LNCaP clone FGC (cell line): ENCODE measurements at regions not wholly inside any gene's neighbourhood (a gene's known extent, or its start where the extent isn't known, plus 50 kb on each side); places are given as distances from the start of the nearest gene placed in this dataset.

Source experiments
- DNase-seq: peaks from one replicate; pipeline ENCODE4 v3.0.0-alpha.2; 2011; ENCODE audit warnings: low read depth
- H3K4me3 ChIP-seq: 2 replicates; pipeline ENCODE4 v1.5.1; 2011; ENCODE audit warnings: mild to moderate bottlenecking, low read depth, low read length, control low read depth
- TF ChIP-seq, protein P1 (sequence below): IDR thresholded peaks from 2 replicates; pipeline ENCODE4 v1.5.1; 2012; ENCODE audit warnings: mild to moderate bottlenecking; ENCODE audit not compliant: control insufficient read depth, insufficient read depth; ENCODE audit errors: extremely low read depth

DNA sequence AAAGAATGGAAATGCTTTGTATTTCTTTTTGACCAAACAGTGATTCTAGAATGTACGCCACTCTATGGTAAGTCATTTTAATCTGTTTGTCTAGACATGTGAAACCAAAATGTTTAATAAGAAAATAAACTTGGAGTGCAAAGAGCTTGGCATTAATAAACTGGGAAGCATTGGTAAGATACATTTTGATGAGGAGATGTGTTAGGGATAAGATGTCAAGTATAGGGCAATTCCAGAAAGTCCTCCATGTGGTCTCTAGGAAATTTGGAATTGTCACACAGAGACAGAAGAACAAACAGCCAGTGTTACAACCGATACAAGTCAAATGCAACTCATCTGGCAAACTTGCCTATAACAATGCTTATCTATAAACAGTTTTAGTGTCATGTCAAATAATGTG is 410.7 kb upstream of the SEMA3A start:
- TF ChIP-seq, protein P1, sequence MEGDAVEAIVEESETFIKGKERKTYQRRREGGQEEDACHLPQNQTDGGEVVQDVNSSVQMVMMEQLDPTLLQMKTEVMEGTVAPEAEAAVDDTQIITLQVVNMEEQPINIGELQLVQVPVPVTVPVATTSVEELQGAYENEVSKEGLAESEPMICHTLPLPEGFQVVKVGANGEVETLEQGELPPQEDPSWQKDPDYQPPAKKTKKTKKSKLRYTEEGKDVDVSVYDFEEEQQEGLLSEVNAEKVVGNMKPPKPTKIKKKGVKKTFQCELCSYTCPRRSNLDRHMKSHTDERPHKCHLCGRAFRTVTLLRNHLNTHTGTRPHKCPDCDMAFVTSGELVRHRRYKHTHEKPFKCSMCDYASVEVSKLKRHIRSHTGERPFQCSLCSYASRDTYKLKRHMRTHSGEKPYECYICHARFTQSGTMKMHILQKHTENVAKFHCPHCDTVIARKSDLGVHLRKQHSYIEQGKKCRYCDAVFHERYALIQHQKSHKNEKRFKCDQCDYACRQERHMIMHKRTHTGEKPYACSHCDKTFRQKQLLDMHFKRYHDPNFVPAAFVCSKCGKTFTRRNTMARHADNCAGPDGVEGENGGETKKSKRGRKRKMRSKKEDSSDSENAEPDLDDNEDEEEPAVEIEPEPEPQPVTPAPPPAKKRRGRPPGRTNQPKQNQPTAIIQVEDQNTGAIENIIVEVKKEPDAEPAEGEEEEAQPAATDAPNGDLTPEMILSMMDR: no peak
- no peak overlapping the region for H3K4me3 ChIP-seq
- no peak for DNase-seq

DNA sequence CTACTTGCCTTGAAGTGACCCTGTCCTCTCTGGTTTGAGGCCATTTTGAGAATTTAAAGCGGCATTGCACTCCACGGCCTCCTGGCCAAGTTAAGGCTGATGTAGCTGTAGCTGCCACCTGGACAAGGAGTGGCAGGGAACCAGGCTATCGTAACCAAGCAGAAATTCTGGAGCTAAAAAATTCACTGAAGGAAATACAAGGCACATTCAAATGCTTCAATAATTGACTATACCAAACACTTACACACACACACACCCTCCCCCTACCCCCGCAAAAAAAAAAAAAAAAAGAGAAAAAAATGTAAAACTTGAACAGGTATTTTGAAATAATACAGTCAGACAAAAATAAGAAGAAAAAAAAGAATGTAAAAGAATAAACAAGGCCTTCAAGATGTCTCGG is 409.0 kb upstream of the SEMA3A start:
- H3K4me3 ChIP-seq: no peak overlapping the region
- no peak for DNase-seq
- TF ChIP-seq, protein P1: no peak

DNA sequence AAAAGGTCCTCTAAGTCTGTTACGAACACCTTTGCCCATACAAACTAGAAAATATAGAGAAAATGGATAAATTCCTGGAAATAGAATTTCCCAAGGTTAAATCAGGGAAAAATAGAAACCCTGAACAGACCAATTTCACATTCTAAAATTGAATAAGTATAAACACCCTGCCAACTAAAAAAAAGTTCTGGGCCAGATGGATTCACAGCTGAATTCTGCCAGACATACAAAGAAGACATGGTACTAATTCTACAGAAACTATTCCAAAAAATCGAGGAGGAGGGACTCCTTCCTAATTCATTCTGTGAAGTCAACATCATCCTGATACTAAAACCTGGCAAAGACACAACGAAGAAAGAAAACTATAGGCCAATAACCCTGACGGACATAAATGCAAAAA is 400.4 kb upstream of the SEMA3A start:
- TF ChIP-seq, protein P1: no peak
- no peak for DNase-seq
- no peak overlapping the region for H3K4me3 ChIP-seq

DNA sequence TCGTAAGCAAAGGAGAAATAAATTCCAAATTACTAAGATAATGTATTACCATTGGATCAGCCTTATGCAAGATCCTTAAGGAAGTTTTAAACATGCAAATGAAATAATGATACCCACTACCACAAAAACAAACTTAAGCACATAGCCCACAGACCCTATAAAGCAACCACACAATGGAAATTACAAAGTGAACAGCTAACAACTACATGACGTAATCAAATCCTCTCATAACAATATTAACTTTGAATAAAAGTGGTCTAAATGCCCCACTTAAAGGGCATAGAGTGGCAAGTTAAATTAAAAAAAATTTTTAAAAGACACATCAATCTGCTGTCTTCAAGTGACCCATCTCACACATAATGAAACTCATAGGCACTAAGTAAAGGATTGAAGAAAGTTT is 397.3 kb upstream of the SEMA3A start:
- H3K4me3 ChIP-seq: no peak overlapping the region
- TF ChIP-seq, protein P1: no peak
- DNase-seq: no peak

DNA sequence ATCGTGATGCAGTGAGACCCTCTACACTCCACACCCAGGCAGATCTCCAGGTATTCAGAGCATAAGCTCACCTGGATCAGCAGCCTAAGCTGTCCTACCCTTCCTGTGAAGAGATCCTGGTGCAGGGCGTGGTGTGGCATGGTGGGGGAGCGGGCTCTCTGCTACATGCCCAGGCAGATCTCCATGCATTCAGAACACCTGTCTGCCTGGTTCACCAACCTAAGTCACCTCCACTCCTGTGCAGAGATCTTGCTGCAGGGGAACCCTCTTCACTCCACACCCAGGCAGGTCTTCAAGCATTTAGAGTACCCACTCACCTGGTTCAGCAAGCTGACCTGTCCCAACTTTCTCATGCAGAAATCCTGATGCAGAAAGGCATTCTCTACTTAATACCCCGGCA is 394.4 kb upstream of the SEMA3A start:
- H3K4me3 ChIP-seq: no peak overlapping the region
- DNase-seq: no peak
- TF ChIP-seq, protein P1: no peak

DNA sequence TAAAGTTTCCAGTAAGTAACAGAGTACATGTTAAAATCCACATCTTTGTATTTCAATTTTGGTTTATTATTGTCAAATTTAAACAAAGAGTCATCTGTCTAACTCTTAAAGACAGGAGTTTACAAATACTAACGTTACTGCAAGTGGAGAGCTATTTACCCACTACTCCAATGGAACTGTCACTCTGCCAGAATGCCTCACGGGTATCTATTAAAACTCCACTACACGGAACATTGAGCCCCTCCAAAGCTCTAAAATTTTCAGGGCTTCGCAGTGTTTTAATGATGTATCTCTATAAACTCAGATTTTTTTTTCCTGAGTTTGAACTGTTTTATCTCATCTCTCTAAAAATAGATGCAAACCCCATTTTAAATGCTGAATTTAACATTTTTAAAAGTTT is 388.7 kb upstream of the SEMA3A start:
- no peak for DNase-seq
- TF ChIP-seq, protein P1: no peak
- no peak overlapping the region for H3K4me3 ChIP-seq

DNA sequence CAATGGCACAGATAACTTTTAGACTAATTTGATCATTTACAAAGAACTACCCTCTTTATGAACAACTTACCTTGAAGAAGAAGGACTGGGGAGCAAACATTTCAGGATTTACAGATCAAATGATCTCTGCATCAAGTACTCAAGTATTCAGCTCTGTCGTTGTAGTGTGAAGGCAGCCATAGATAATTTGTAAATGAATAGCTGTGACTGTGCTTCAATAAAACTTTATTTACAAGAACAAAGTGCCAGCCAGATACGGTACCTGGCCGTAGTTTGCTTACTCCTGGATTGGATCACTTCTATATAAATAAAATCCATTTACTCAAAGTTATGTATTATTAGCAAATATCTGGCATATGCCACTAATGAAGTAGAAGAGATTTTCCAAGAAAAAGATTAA is 388.2 kb upstream of the SEMA3A start:
- no peak overlapping the region for H3K4me3 ChIP-seq
- TF ChIP-seq, protein P1: no peak
- DNase-seq: no peak
